Spinal cord (tissue), 9 donors: ENCODE measurements at regions not wholly inside any gene's neighbourhood (a gene's known extent, or its start where the extent isn't known, plus 50 kb on each side); places are given as distances from the start of the nearest gene placed in this dataset.

Source experiments
- DNase-seq, 6 donors: peaks; one replicate each; pipeline versions ENCODE4 v3.0.0 to v3.0.0-alpha.2; 2013 to 2015; ENCODE audit warnings: low spot score in 6 of 6, low read depth in 4 of 6
- H3K27ac ChIP-seq: one replicate; pipeline ENCODE4 v1.5.1; 2013; ENCODE audit warnings: low read depth, low read length, control low read depth
- H3K27me3 ChIP-seq: one replicate; pipeline ENCODE4 v1.6.1; 2013; ENCODE audit warnings: low read length; ENCODE audit not compliant: control insufficient read depth, insufficient read depth
- H3K36me3 ChIP-seq: one replicate; pipeline ENCODE4 v1.6.1; 2013; ENCODE audit warnings: low read length; ENCODE audit not compliant: control insufficient read depth, insufficient read depth
- H3K4me1 ChIP-seq: one replicate; pipeline ENCODE4 v1.6.1; 2013; ENCODE audit warnings: low read length; ENCODE audit not compliant: control insufficient read depth, insufficient read depth
- H3K4me3 ChIP-seq: one replicate; pipeline ENCODE4 v1.5.1; 2013; ENCODE audit warnings: low read depth, low read length, control low read depth
- H3K9me3 ChIP-seq: one replicate; pipeline ENCODE4 v1.6.1; 2013; ENCODE audit warnings: low read length; ENCODE audit not compliant: control insufficient read depth, insufficient read depth
- WGBS: methylation state at CpG from one replicate; pipeline ENCODE4 v1.1.5; 2013; ENCODE audit warnings: missing lambda C conversion rate; ENCODE audit not compliant: insufficient coverage; 5-methylcytosine and 5-hydroxymethylcytosine counted together
- donor health status: healthy.

DNA sequence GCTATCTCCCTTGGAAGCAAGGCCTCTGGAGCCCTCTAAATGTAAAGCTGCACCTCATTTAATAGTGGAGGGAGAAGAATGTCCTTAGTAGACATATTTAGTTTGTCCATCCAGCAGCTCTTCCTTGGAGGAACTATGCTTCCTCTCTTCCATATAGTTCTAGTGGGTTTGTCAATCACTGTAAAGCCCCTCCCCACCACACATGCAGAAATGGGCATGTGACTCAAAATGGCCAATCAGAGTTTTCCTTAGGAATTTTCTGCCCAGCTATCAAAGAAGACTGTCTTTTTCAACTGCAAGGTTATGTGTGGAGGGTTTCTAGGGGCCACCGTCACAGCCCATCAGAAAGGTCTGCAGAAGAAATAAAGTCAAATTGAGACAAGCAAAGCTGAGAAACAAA, 175.5 kb downstream of the MIS18A start:
- 86% methylated on average over 1 of the region's 1 CpG for WGBS
- no peaks in the 10 kb centered on the region for H3K36me3 ChIP-seq
- H3K9me3 ChIP-seq, result peaks cover 2% of the 10 kb centered on the region
- H3K4me1 ChIP-seq, result peaks cover 6% of the 10 kb centered on the region
- DNase-seq, result no peak
- H3K27ac ChIP-seq, result no peak overlapping the region
- no peak overlapping the region for H3K4me3 ChIP-seq
- H3K27me3 ChIP-seq, result no peaks in the 10 kb centered on the region

DNA sequence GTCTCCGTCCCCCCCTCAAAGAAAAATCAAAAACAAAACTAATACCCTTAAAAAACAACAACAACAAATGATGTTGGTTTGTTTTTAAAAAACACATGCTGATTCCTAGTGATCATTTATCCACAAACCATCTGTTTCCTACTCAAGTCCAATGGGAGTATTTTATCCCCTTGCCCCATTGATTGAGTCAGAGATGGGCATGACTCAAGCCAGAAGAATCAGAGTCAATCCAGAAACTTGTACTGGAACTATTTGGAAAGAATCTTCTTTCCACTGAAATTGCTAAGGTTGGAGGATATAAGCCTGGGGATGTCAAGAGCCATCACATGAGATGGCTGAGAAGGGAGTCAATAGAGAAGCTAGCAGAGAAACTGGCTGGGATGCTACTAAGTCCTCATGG, 176.4 kb downstream of the MIS18A start:
- DNase-seq, result no peak
- peaks cover 2% of the 10 kb centered on the region for H3K9me3 ChIP-seq
- WGBS, result no CpG with 5 or more reads among the region's 1 CpG

DNA sequence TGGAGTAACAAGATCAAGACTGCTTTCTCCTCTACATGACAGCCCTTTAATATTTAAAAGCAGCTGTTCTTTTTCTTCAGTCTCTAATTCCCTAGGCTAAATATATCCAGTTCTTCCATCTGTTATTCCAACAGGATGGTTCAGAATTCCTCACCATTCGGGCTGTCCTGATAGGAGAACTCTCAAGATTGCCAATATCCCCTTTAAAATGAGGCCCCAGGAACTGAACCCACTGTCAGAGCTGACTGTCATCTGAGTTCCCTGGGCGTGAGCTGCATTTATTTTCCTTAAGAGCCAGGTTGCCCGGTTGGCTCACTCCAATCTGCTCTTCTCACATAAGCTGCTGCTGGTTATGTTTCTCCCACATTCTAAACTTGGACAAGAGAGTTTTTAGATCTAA, 177.6 kb downstream of the MIS18A start:
- Histone ChIP-seq H3K9me3 (peaks cover 2% of the 10 kb centered on the region), H3K27ac (no peak overlapping the region), H3K4me3 (no peak overlapping the region), H3K36me3 (no peaks in the 10 kb centered on the region), H3K27me3 (no peaks in the 10 kb centered on the region), H3K4me1 (peaks cover 6% of the 10 kb centered on the region)
- peak in 2 of 6 donors; percentile 45 to 86 for DNase-seq
- 65% methylated on average over 2 of the region's 3 CpGs for WGBS

More for the DNA sequence above, 176.4 kb downstream of the MIS18A start:
- Histone ChIP-seq H3K4me1 (peaks cover 6% of the 10 kb centered on the region), H3K4me3 (no peak overlapping the region), H3K36me3 (no peaks in the 10 kb centered on the region), H3K27me3 (no peaks in the 10 kb centered on the region), H3K27ac (no peak overlapping the region)

DNA sequence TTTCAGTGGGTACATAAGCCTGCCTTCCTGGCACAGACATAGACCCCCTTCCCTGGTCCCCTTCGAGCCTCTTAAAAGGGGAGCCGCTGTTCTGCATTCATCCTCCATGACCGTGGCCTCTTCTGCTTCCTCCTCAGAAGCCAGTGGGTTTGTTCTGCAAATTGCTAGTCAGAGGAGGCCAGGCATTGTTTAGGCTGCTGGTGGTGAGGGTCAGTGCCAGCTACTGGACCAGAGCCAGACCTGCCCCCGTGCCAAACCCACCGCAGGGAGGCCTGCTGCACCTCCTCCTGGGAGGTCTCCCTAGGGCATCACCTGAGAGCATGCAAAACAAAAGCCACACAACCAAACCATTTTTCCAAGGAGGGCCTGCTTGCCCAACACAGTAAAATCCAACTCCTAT, 178.4 kb downstream of the MIS18A start:
- Histone ChIP-seq H3K4me1 (peaks cover 6% of the 10 kb centered on the region), H3K4me3 (no peak overlapping the region), H3K27ac (no peak overlapping the region), H3K27me3 (no peaks in the 10 kb centered on the region), H3K9me3 (no peaks in the 10 kb centered on the region), H3K36me3 (no peaks in the 10 kb centered on the region)
- DNase-seq, result peak in 1 of 6 donors; percentile 33
- WGBS, result 38% methylated on average over 5 of the region's 5 CpGs

DNA sequence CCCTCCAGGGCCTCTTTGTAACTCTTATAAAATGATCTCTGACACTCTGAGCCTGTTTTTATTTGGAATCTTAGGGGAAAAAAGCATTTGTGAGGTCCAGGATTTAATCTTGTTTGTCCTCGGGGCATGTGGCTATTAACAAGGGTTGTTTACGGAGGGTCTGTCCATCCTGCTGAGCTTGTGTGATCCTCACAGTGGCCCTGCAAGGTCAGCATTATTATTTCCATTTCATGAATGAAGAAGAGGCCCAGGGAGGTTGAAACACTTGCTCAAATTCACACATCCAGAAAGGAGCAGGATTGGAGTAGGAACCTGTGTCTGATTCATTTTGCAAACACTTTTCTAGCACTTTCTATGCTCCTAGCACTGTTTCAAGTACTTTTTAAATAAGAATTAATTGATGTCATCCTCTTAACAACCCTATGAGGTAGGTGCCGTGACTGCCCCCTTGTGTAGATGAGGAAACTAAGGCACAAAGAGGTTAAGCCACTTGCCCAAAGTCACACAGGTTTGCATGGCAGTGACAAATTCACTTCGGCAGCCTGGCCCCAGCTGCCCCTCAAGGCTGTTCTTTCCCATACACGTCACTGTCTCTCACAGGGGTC, 178.9 kb downstream of the MIS18A start:
- Histone ChIP-seq H3K4me1 (peaks cover 6% of the 10 kb centered on the region), H3K9me3 (no peaks in the 10 kb centered on the region), H3K4me3 (no peak overlapping the region), H3K27ac (no peak overlapping the region), H3K36me3 (no peaks in the 10 kb centered on the region), H3K27me3 (no peaks in the 10 kb centered on the region)
- 38% methylated on average over 4 of the region's 5 CpGs for WGBS
- peak in 1 of 6 donors; percentile 42 for DNase-seq

DNA sequence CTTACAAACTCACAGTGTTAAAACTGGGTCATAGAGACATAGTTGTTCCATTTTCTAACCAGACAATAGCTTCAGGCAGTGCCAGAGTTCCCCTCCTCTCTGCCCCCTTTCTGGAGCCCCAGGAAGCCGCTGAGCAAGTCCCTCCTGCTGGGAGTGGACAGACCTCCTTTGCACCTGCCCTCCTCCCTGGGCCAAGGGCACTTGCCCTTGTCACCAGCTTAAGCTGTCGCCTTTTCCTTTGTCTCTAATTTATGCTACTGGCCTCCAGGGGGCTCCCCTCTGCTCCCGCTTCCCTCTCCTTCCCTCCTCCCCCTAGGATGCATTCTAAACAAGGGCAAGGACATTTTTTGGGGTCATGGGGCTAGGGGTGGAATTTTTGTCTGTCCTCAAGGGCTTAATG, 182.4 kb downstream of the MIS18A start:
- whole genome bisulfite sequencing, result 25% methylated on average over 2 of the region's 3 CpGs
- H3K4me3 ChIP-seq, result no peak overlapping the region
- no peak overlapping the region for H3K27ac ChIP-seq
- H3K4me1 ChIP-seq, result peaks cover 6% of the 10 kb centered on the region
- no peaks in the 10 kb centered on the region for H3K9me3 ChIP-seq
- peak in 1 of 6 donors; percentile 22 for DNase-seq
- no peaks in the 10 kb centered on the region for H3K27me3 ChIP-seq
- no peaks in the 10 kb centered on the region for H3K36me3 ChIP-seq

DNA sequence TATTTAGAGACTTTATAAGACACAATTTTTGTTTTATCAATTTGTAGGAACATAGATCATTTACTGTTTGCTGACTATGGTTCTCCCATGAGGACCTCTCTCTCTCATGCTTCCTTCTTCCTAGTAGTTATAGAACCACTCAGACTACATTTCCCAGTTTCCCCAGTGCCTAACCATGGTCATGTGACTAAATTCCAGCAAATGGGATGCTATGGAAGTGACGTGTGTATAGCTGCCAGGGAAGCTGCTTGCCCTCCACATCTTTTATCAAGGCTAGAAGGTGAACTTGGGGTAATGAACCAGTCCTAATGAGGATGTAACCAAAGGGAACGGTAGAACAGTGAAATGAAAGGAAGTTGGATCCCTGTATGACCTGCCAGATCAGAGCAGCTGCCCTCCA, 184.0 kb downstream of the MIS18A start:
- no peaks in the 10 kb centered on the region for H3K4me1 ChIP-seq
- no peaks in the 10 kb centered on the region for H3K27me3 ChIP-seq
- no peak overlapping the region for H3K4me3 ChIP-seq
- no peak overlapping the region for H3K27ac ChIP-seq
- no CpG with 5 or more reads among the region's 2 CpGs for WGBS
- no peaks in the 10 kb centered on the region for H3K9me3 ChIP-seq
- H3K36me3 ChIP-seq, result no peaks in the 10 kb centered on the region
- peak in 1 of 6 donors; percentile 6 for DNase-seq

DNA sequence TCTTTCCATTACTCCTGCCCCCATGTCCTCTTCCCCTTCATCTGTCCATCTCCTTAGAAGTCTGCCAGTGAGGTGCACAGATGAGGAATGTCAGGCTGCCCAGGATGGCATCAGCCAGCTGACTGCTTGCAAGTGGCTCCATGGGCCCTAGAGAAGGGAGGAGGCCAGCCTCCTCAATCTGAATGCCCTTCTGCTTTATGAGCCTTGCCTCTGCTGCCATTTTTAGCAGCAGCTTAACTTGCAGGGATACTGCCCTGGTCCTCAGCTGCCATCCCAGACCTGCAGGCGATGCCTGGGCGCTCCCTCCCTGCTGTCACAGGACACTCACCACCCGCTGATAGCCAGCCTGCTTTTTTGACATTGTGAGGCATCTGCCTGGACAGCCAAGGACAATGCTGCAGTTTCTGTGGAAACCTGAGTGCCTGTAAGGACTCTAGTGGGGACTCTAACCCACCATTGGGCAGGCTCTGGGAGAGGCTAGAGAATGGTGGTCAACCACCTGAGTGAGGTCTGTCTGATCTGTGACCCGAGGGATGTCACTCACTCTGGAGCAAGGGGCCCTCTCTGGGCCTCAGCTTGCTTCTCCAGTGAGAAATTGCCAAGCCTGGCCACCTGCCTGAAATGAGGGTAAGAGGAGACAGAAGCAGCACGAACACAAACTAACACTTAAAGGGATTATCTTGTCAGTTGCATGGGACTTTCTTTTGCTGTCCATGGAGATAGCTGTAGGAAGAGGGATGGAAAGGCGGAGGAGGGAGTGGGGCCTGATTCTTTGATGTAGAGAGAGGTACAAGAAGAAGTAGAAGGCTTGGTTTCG, 185.0 kb downstream of the MIS18A start:
- no peak overlapping the region for H3K4me3 ChIP-seq
- H3K27ac ChIP-seq, result no peak overlapping the region
- no peaks in the 10 kb centered on the region for H3K9me3 ChIP-seq
- H3K4me1 ChIP-seq, result no peaks in the 10 kb centered on the region
- no peak for DNase-seq
- WGBS, result 91% methylated on average over 5 of the region's 7 CpGs
- no peaks in the 10 kb centered on the region for H3K27me3 ChIP-seq
- no peaks in the 10 kb centered on the region for H3K36me3 ChIP-seq

DNA sequence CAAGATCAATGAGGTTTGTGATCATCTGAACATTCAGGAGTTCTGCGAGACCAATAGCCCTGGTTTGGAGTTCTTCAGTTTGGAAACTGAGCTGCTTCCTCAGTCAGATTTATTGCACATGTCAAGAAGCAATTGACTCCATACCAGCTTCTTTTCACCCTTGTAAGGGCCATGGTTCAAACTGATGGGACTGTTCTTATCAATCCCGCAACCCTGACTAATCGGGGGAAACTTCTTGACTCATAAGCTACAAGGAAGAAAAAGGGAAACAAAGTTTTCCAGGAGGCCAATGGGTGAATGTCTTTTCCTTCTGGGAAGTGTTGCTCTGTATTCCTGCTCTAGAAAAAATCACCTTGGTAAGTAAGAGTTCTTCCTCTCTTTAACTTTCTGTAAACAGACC, 187.9 kb downstream of the MIS18A start:
- Histone ChIP-seq H3K4me1 (no peaks in the 10 kb centered on the region), H3K27me3 (no peaks in the 10 kb centered on the region), H3K9me3 (no peaks in the 10 kb centered on the region), H3K4me3 (no peak overlapping the region), H3K36me3 (no peaks in the 10 kb centered on the region), H3K27ac (no peak overlapping the region)
- DNase-seq, result no peak
- 80% methylated on average over 1 of the region's 3 CpGs for WGBS

DNA sequence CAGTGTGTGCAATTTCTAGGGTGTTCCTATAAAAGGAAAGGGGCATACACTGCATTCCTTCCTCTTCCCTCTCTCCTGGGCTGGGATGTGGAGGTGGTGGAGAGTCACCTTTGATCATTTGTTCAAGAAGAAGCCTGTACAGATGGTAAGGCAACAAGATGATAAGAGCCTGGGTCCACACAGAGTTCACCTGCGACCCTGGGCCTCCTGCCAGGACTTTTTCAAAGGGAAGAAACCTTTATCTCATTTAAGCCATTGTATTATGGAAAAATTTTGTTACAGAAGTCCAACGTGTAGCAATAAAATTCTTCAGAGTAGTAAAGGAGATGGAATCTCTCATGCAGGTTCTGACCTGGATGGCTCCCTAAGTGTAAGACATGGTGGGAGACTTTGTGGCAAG, 189.1 kb downstream of the MIS18A start:
- Histone ChIP-seq H3K36me3 (no peaks in the 10 kb centered on the region), H3K27ac (no peak overlapping the region), H3K4me1 (no peaks in the 10 kb centered on the region), H3K27me3 (no peaks in the 10 kb centered on the region), H3K9me3 (no peaks in the 10 kb centered on the region), H3K4me3 (no peak overlapping the region)
- 89% methylated on average over 1 of the region's 2 CpGs for WGBS
- no peak for DNase-seq
